MCF 10A (cell line): ENCODE measurements at regions not wholly inside any gene's neighbourhood (a gene's known extent, or its start where the extent isn't known, plus 50 kb on each side); places are given as distances from the start of the nearest gene placed in this dataset.
A peak's percentile ranks its signal among the peaks of the same experiment; 100 is the strongest.

Experiments
- BruUV-seq: library from RNA; stranded (reverse); fragments of 400-500 nt; replicated peaks from 2 replicates; lab custom pipeline; 2021; lab: Mats Ljungman, UMichigan
- CTCF ChIA-PET: fragments of 300-600 bp; sonication (Branson Sonifier 250); formaldehyde crosslinking; extraction: SDS; loops from one replicate; lab custom pipeline; 2021; ENCODE audit warnings: antibody characterized with exemption, inconsistent platforms; lab: Yijun Ruan, JAX
- POLR2A ChIA-PET: fragments of 300-600, 350-650 bp; sonication (Branson Sonifier 250); formaldehyde crosslinking; extraction: SDS; loops from one replicate; lab custom pipeline; 2020; ENCODE audit warnings: antibody characterized with exemption, inconsistent platforms; lab: Yijun Ruan, JAX
- DNase-seq: peaks from one replicate; pipeline ENCODE4 v3.0.0-alpha.2; 2018; ENCODE audit not compliant: unreplicated experiment
- H3K27ac Mint-ChIP-seq: one replicate; pipeline ENCODE4 v1.8.0; 2022; ENCODE audit warnings: mild to moderate bottlenecking, low read depth, mixed read lengths; ENCODE audit not compliant: unreplicated experiment
- H3K27me3 Mint-ChIP-seq: one replicate; pipeline ENCODE4 v1.8.0; 2022; ENCODE audit warnings: mixed read lengths; ENCODE audit not compliant: insufficient read depth, unreplicated experiment
- H3K36me3 Mint-ChIP-seq: one replicate; pipeline ENCODE4 v1.8.0; 2022; ENCODE audit warnings: mild to moderate bottlenecking, moderate library complexity, mixed read lengths; ENCODE audit not compliant: insufficient read depth, unreplicated experiment
- H3K4me1 Mint-ChIP-seq: one replicate; pipeline ENCODE4 v1.8.0; 2022; ENCODE audit warnings: mixed read lengths; ENCODE audit not compliant: insufficient read depth, unreplicated experiment
- H3K4me3 Mint-ChIP-seq: one replicate; pipeline ENCODE4 v1.8.0; 2022; ENCODE audit warnings: mild to moderate bottlenecking, moderate library complexity, mixed read lengths; ENCODE audit not compliant: unreplicated experiment
- H3K9me3 Mint-ChIP-seq: one replicate; pipeline ENCODE4 v1.8.0; 2022; ENCODE audit warnings: mixed read lengths; ENCODE audit not compliant: unreplicated experiment
- intact Hi-C: fragments of 100-400 bp; cut with micrococcal nuclease; formaldehyde crosslinking; loops from 2 replicates; pipeline ENCODE4 v1.14.1; 2022
- TF ChIP-seq, protein P1 (sequence below): fragments of 200-600 bp; IDR thresholded peaks from one replicate; pipeline ENCODE4 v1.8.0; 2022; ENCODE audit warnings: antibody characterized with exemption, mild to moderate bottlenecking; ENCODE audit not compliant: unreplicated experiment

DNA sequence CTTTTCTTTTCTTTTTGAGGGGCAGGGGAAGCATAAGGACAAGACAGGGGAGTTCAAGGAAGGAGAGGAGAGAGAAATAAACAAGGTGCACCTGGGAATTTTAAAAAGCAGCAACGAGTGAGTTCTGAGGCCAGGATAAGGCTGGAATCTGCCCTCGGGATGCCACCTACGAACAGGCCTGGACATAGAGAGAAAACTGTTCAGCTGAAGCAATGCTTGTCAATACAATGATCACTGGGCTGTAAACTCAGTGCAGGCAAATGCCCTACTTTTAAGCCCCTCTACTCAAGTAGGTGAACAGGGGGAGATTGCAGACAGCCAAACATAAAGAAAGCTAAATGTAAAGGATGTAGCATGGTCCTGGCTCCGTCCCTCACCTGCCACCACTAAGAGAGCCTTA, 330.5 kb downstream of the ETAA1 start:
- Mint-ChIP-seq H3K4me1 (no peaks in the 10 kb centered on the region), H3K4me3 (no peak overlapping the region), H3K27me3 (no peaks in the 10 kb centered on the region), H3K36me3 (no peaks in the 10 kb centered on the region), H3K9me3 (no peaks in the 10 kb centered on the region), H3K27ac (no peak overlapping the region)
- intact Hi-C loops, result no loop called here
- no peak for DNase-seq
- TF ChIP-seq, protein P1, sequence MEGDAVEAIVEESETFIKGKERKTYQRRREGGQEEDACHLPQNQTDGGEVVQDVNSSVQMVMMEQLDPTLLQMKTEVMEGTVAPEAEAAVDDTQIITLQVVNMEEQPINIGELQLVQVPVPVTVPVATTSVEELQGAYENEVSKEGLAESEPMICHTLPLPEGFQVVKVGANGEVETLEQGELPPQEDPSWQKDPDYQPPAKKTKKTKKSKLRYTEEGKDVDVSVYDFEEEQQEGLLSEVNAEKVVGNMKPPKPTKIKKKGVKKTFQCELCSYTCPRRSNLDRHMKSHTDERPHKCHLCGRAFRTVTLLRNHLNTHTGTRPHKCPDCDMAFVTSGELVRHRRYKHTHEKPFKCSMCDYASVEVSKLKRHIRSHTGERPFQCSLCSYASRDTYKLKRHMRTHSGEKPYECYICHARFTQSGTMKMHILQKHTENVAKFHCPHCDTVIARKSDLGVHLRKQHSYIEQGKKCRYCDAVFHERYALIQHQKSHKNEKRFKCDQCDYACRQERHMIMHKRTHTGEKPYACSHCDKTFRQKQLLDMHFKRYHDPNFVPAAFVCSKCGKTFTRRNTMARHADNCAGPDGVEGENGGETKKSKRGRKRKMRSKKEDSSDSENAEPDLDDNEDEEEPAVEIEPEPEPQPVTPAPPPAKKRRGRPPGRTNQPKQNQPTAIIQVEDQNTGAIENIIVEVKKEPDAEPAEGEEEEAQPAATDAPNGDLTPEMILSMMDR, result no peak
- ChIA-PET CTCF (interaction anchor here (0.5 to 0.8 kb wide), 3 partner anchors 25 to 1214 kb away, joined by 4 to 5 read pairs (median 4); no protein-coding TSS in a partner anchor), POLR2A (interaction anchor here (0.7 kb wide), 1 partner anchor 137 kb away, joined by 3 read pairs; no protein-coding TSS in a partner anchor)
- no TSS peak for BruUV-seq

DNA sequence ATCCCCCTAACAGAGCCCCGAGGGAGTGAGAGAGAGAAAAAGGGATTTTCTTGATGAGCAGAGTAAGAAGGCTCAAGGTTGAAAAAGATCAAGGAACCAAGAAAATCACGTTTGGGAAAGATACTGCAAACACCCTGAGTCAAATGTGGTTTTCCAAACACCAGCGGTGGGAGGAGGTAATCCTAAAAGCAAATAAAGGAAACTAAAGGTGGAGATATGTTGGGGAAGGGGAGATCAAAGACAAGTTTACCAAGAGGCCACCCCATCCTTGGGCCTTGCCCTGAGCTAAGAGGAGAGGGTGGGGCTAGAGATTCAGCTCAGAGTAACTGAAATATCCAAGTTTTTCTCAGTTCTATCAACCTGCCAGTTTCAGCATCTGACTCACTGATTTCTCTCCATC, 332.3 kb downstream of the ETAA1 start:
- no peak for DNase-seq
- Mint-ChIP-seq H3K27ac (no peak overlapping the region), H3K36me3 (no peaks in the 10 kb centered on the region), H3K27me3 (no peaks in the 10 kb centered on the region), H3K4me1 (no peaks in the 10 kb centered on the region), H3K9me3 (no peaks in the 10 kb centered on the region), H3K4me3 (no peak overlapping the region)
- intact Hi-C loops, result no loop called here
- ChIA-PET POLR2A (no interaction called here), CTCF (interaction anchor here (0.7 kb wide), 1 partner anchor 302 kb away, joined by 3 read pairs; no protein-coding TSS in a partner anchor)
- no TSS peak for BruUV-seq
- TF ChIP-seq, protein P1, result no peak

DNA sequence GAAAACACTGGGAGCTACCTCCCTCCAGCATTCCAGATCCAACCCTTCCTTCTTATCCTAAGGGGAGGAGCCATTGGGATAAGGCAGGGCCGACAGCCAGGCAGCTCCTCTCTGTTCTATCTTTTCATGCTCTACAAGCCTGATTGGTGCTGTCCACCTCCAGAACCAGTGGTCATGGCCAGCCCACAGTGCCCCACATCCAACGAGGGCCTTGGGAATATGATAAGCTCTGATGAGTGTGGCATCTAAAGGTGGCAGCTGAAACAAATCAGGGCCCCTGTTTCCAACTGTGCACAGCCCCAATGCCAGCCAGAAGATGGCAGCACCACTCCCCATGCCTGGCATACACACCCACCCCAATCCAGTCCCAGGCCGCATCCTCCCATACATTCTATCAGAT, 329.3 kb downstream of the C1D start:
- no peak overlapping the region for H3K4me3 Mint-ChIP-seq
- H3K4me1 Mint-ChIP-seq, result no peaks in the 10 kb centered on the region
- TF ChIP-seq, protein P1, result peak; percentile 36
- ChIA-PET POLR2A (interaction anchor here (0.6 kb wide), 1 partner anchor 1222 kb away, joined by 3 read pairs; no protein-coding TSS in a partner anchor), CTCF (interaction anchor here (0.5 to 3.7 kb wide), 7 partner anchors 11 to 299 kb away, joined by 3 to 53 read pairs (median 5); no protein-coding TSS in a partner anchor)
- no peaks in the 10 kb centered on the region for H3K36me3 Mint-ChIP-seq
- no peak overlapping the region for H3K27ac Mint-ChIP-seq
- no peaks in the 10 kb centered on the region for H3K9me3 Mint-ChIP-seq
- intact Hi-C loops, result loop anchor here (1.0 kb wide), 2 partner anchors 107 to 298 kb away; no protein-coding TSS in a partner anchor
- no TSS peak for BruUV-seq
- no peaks in the 10 kb centered on the region for H3K27me3 Mint-ChIP-seq
- peak; percentile 45 for DNase-seq

DNA sequence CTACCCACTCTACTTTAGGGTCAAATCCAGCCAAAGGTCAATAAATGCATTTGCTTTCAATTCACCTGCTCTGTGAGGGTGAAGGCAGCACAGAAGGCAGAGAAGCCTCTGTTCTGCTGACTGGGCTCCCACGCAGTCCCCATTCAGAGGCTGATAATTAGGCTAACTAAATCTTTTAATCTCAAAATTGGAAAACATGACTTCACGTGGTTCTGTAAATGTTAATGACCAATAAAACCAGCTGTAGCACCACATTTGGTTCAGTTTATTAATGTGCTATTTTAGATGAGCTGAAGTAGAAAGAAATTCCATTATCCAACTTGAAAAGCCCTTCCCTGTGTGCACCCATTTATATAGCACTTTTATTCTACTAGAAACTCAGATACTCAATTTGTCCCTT, 310.6 kb downstream of the C1D start:
- no peak for DNase-seq

More for the DNA sequence above, 310.6 kb downstream of the C1D start:
- no peaks in the 10 kb centered on the region for H3K27me3 Mint-ChIP-seq
- H3K4me3 Mint-ChIP-seq, result no peak overlapping the region
- H3K9me3 Mint-ChIP-seq, result no peaks in the 10 kb centered on the region
- POLR2A ChIA-PET, result no interaction called here
- H3K4me1 Mint-ChIP-seq, result peaks cover 32% of the 10 kb centered on the region
- H3K36me3 Mint-ChIP-seq, result peaks cover 5% of the 10 kb centered on the region
- TF ChIP-seq, protein P1, result no peak
- BruUV-seq, result no TSS peak
- no peak overlapping the region for H3K27ac Mint-ChIP-seq
- intact Hi-C loops, result no loop called here
- CTCF ChIA-PET, result interaction anchor here (0.5 to 0.8 kb wide), 3 partner anchors 24 to 227 kb away, joined by 4 to 6 read pairs (median 4); no protein-coding TSS in a partner anchor
